ENCODE measurements at regions not wholly inside any gene's neighbourhood (a gene's known extent, or its start where the extent isn't known, plus 50 kb on each side); places are given as distances from the start of the nearest gene placed in this dataset.

DNA sequence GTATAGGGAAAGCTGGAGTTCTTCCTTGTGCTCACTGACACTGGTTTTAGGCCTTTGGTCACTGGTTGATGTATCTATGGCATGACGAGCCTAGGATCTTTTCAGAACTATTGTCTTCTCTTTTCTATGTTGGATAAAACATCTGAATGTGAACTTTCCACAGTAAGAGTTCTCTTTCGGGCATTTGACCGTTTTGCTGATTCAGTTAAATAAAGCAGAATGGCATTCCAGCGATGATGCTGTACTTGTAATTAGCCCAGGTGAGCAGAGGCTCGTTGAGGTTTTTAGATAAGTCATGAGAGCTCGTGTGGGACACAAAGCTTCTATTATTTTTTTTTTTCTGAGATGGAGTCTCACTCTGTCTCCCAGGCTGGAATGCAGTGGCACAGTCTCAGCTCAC, 160.2 kb upstream of the DPP6 start:
- no peak for DNase-seq
- 76 to 81% methylated on average over 6 of the region's 6 CpGs for WGBS, 2 donors
- no peak overlapping the region for H3K27ac ChIP-seq

DNA sequence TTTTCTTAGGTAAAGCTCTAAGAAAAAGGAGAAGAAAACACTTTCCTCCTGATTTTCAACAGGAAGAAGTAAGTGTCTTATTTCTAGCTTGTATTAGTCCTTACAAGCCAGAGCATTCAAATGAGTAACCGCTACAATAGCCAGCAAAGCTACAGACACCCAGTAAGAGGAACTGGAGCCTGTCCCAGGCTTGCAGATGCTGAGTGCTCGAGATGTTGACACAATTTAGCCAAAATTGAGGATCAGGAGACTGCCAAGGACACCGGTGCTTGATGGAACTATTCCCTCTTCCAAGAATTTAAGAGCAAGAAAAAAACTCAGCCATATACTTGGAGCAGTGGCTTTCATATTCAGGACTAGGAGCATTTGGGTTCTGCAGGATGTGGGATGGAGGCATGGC, 149.3 kb upstream of the DPP6 start:
- TF ChIP-seq, protein P1, sequence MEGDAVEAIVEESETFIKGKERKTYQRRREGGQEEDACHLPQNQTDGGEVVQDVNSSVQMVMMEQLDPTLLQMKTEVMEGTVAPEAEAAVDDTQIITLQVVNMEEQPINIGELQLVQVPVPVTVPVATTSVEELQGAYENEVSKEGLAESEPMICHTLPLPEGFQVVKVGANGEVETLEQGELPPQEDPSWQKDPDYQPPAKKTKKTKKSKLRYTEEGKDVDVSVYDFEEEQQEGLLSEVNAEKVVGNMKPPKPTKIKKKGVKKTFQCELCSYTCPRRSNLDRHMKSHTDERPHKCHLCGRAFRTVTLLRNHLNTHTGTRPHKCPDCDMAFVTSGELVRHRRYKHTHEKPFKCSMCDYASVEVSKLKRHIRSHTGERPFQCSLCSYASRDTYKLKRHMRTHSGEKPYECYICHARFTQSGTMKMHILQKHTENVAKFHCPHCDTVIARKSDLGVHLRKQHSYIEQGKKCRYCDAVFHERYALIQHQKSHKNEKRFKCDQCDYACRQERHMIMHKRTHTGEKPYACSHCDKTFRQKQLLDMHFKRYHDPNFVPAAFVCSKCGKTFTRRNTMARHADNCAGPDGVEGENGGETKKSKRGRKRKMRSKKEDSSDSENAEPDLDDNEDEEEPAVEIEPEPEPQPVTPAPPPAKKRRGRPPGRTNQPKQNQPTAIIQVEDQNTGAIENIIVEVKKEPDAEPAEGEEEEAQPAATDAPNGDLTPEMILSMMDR (IDR thresholded peaks at IDR 0.05), result no peak
- no peak overlapping the region for H3K27ac ChIP-seq
- DNase-seq, result no peak
- H3K4me3 ChIP-seq, result no peak overlapping the region
- no peaks in the 10 kb centered on the region for H3K4me1 ChIP-seq
- peaks cover 0 to 11% (median 0%) of the 10 kb centered on the region in 7 donors for H3K27me3 ChIP-seq
- no peaks in the 10 kb centered on the region for H3K36me3 ChIP-seq
- H3K9me3 ChIP-seq, result peaks cover 0 to 6% (median 0%) of the 10 kb centered on the region in 11 donors
- 61 to 68% methylated on average over 3 of the region's 3 CpGs for WGBS, 2 donors
- intact Hi-C loops (cut with DNase I), result no loop called here
- peak in 1 of 8 donors; percentile 50 for ATAC-seq

More for the DNA sequence above, 160.2 kb upstream of the DPP6 start:
- TF ChIP-seq, protein P1 (IDR thresholded peaks at IDR 0.05), result no peak
- peaks cover 1 to 49% (median 30%) of the 10 kb centered on the region in 7 donors for H3K27me3 ChIP-seq
- H3K4me1 ChIP-seq, result peaks cover 0 to 9% (median 0%) of the 10 kb centered on the region in 9 donors
- intact Hi-C loops (cut with DNase I), result no loop called here
- H3K9me3 ChIP-seq, result no peaks in the 10 kb centered on the region
- no peak for ATAC-seq
- no peak overlapping the region for H3K4me3 ChIP-seq
- no peaks in the 10 kb centered on the region for H3K36me3 ChIP-seq

DNA sequence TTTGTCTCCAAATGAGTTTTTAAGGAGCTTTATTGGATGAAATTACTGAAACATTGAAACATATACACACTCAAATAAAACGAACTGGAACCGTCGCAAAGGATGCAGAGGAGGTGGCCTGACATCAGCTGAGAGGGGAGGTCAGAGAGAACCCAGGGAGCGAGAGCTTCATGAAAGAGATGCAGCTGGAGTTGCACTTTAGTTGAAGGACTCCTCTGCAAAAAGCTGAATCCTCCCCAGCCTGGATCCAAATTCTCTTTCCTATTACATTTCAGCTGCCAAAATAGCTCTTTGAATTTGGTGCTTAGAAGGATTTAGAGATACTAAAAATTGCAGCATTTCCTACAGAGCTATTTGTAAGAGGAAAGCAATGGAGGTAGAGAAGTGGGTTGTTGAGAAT, 140.0 kb upstream of the DPP6 start:
- H3K27me3 ChIP-seq, result peaks cover 0 to 10% (median 0%) of the 10 kb centered on the region in 7 donors
- peaks cover 0 to 5% (median 0%) of the 10 kb centered on the region in 11 donors for H3K9me3 ChIP-seq
- DNase-seq, result no peak
- no peaks in the 10 kb centered on the region for H3K4me1 ChIP-seq
- no peak overlapping the region for H3K27ac ChIP-seq
- no peaks in the 10 kb centered on the region for H3K36me3 ChIP-seq
- H3K4me3 ChIP-seq, result no peak overlapping the region
- WGBS, 2 donors, result 50 to 54% methylated on average over 4 of the region's 4 CpGs
- TF ChIP-seq, protein P1 (IDR thresholded peaks at IDR 0.05), result no peak
- intact Hi-C loops (cut with DNase I), result no loop called here
- ATAC-seq, result no peak

DNA sequence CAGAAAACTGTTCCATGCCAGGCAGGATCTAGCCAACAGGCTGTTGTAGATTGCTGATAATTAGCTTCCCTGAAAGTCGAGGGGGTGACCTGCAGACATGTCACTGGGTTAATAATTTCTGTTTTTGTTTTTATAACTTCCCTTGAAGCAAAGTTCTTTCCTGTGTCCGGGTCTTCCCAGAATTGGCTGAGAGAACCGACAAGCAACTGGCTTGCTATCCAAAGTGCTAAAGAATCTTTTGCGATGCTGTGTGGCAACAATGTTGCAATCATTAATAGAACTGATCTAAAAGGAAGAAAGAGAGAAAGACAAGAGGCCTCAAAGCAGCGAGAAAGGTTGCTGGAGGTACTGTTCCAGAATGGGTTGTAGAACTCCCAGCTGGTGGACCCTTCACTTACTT, 132.1 kb upstream of the DPP6 start:
- H3K27me3 ChIP-seq, result peaks cover 0 to 3% (median 0%) of the 10 kb centered on the region in 7 donors
- no peak overlapping the region for H3K4me3 ChIP-seq
- 58 to 69% methylated on average over 5 of the region's 5 CpGs for WGBS, 2 donors
- ATAC-seq, result no peak
- DNase-seq, result no peak
- no peaks in the 10 kb centered on the region for H3K9me3 ChIP-seq
- no peaks in the 10 kb centered on the region for H3K36me3 ChIP-seq
- TF ChIP-seq, protein P1 (IDR thresholded peaks at IDR 0.05), result no peak
- no peak overlapping the region for H3K27ac ChIP-seq
- no peaks in the 10 kb centered on the region for H3K4me1 ChIP-seq
- intact Hi-C loops (cut with DNase I), result no loop called here

Data from heart right ventricle (tissue), 16 donors.